Neural progenitor cell (in vitro differentiated cells): ENCODE measurements at regions not wholly inside any gene's neighbourhood (a gene's known extent, or its start where the extent isn't known, plus 50 kb on each side); places are given as distances from the start of the nearest gene placed in this dataset.

ENCODE experiments used
- DNase-seq: peaks from one replicate; pipeline ENCODE4 v3.0.0-alpha.2; 2016; ENCODE audit warnings: low spot score
- H2AFZ ChIP-seq: fragments of 200-600 bp; sonication (generic); replicated peaks from 2 replicates; pipeline ENCODE4 v1.6.1; 2016; ENCODE audit warnings: antibody characterized with exemption
- H3F3A ChIP-seq: fragments of 200-600 bp; sonication (generic); 2 replicates; pipeline ENCODE4 v1.6.1; 2016; ENCODE audit warnings: antibody characterized with exemption, low read depth
- H3K27ac ChIP-seq: fragments of 200-600 bp; sonication (generic); 2 replicates; pipeline ENCODE4 v1.5.1; 2016; ENCODE audit warnings: mild to moderate bottlenecking
- H3K27me3 ChIP-seq: fragments of 200-600 bp; sonication (generic); 2 replicates; pipeline ENCODE4 v1.6.1; 2016; ENCODE audit warnings: mild to moderate bottlenecking, moderate library complexity
- H3K36me3 ChIP-seq: fragments of 200-600 bp; sonication (generic); 2 replicates; pipeline ENCODE4 v1.5.1; 2016
- H3K4me1 ChIP-seq: fragments of 200-600 bp; sonication (generic); 2 replicates; pipeline ENCODE4 v1.6.1; 2016; ENCODE audit warnings: mixed run types
- H3K4me2 ChIP-seq: fragments of 200-600 bp; sonication (generic); 2 replicates; pipeline ENCODE4 v1.6.1; 2016
- H3K4me3 ChIP-seq: fragments of 200-600 bp; sonication (generic); 2 replicates; pipeline ENCODE4 v1.5.1; 2016
- H3K79me2 ChIP-seq: fragments of 200-600 bp; sonication (generic); 2 replicates; pipeline ENCODE4 v1.6.1; 2016; ENCODE audit warnings: low read depth
- H3K9ac ChIP-seq: fragments of 200-600 bp; sonication (generic); 2 replicates; pipeline ENCODE4 v1.6.1; 2016
- H3K9me3 ChIP-seq: fragments of 200-600 bp; sonication (generic); 2 replicates; pipeline ENCODE4 v1.5.1; 2016; ENCODE audit warnings: low read depth
- H4K20me1 ChIP-seq: fragments of 200-600 bp; sonication (generic); 2 replicates; pipeline ENCODE4 v1.6.1; 2016; ENCODE audit warnings: low read depth
- H3K27ac Mint-ChIP-seq: 3 replicates; pipeline ENCODE4 v1.8.0; 2021; ENCODE audit warnings: mixed read lengths
- H3K27me3 Mint-ChIP-seq: 2 replicates; pipeline ENCODE4 v1.8.0; 2022; ENCODE audit warnings: low read depth, mild to moderate bottlenecking, inconsistent platforms, moderate library complexity, mixed read lengths; ENCODE audit not compliant: insufficient read depth
- H3K36me3 Mint-ChIP-seq: 3 replicates; pipeline ENCODE4 v1.8.0; 2021; ENCODE audit warnings: mixed read lengths
- H3K4me1 Mint-ChIP-seq: 3 replicates; pipeline ENCODE4 v1.8.0; 2021; ENCODE audit warnings: mixed read lengths
- H3K4me3 Mint-ChIP-seq: 3 replicates; pipeline ENCODE4 v1.8.0; 2021; ENCODE audit warnings: mild to moderate bottlenecking, moderate library complexity, mixed read lengths
- H3K9me3 Mint-ChIP-seq: 3 replicates; pipeline ENCODE4 v1.8.0; 2020; ENCODE audit warnings: mixed read lengths
- CTCF ChIP-seq: fragments of 200-600 bp; sonication (generic); IDR thresholded peaks from 2 replicates; pipeline ENCODE4 v1.5.1; 2017; ENCODE audit warnings: antibody characterized with exemption, mild to moderate bottlenecking
- EZH2 ChIP-seq: fragments of 200-600 bp; sonication (generic); IDR thresholded peaks from 2 replicates; pipeline ENCODE4 v1.6.1; 2017; ENCODE audit warnings: antibody characterized with exemption, mild to moderate bottlenecking, moderate library complexity
- EZH2phosphoT487 ChIP-seq: fragments of 200-600 bp; sonication (generic); IDR thresholded peaks from 2 replicates; pipeline ENCODE4 v1.6.1; 2017; ENCODE audit warnings: antibody characterized with exemption

- H3K4me1 ChIP-seq = no peaks in the 10 kb centered on the region
- no peaks in the 10 kb centered on the region for H3K36me3 ChIP-seq
- Mint-ChIP-seq H3K27me3 (no peaks in the 10 kb centered on the region), H3K36me3 (no peaks in the 10 kb centered on the region), H3K27ac (no peak overlapping the region), H3K4me1 (peaks cover 3% of the 10 kb centered on the region), H3K4me3 (no peak overlapping the region), H3K9me3 (peaks cover 3% of the 10 kb centered on the region)
- H3K9ac ChIP-seq = no peak overlapping the region
- H3K9me3 ChIP-seq = no peaks in the 10 kb centered on the region
- H2AFZ ChIP-seq = no peak overlapping the region
- no peaks in the 10 kb centered on the region for H3K27me3 ChIP-seq
- H3K4me2 ChIP-seq = no peak overlapping the region
- H3K79me2 ChIP-seq = no peaks in the 10 kb centered on the region
- no peaks in the 10 kb centered on the region for H3F3A ChIP-seq
- DNase-seq = no peak
- H4K20me1 ChIP-seq = no peaks in the 10 kb centered on the region
- TF ChIP-seq EZH2 (no peak), EZH2phosphoT487 (no peak), CTCF (no peak)
- no peak overlapping the region for H3K4me3 ChIP-seq
- no peak overlapping the region for H3K27ac ChIP-seq
These were observed 85.5 kb upstream of the PDE1C start for GRCh38 chr7:32155712-32156111.

DNA sequence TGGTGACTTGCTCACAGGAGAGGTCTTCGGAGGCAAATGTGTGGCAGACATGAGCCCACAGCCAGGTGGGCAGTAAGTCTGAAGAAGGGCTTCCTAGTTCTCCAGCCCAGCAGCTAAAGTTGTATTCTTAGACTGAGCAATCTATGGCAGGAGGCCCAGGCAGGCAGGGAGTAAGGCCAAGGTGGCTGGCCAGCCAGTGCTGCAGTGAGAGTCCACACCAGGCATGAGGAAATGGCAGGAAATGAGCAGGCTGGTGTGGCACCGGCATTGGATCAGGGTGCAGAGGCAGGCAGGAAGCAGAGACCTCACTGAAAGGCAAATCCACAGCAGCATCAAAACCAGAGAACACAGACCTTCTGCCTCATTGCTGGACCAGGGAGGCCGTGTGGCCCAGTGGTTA is 84.6 kb upstream of the PDE1C start:
- Histone ChIP-seq H4K20me1 (no peaks in the 10 kb centered on the region), H3K36me3 (no peaks in the 10 kb centered on the region), H2AFZ (no peak overlapping the region), H3K27ac (no peak overlapping the region), H3K4me1 (no peaks in the 10 kb centered on the region), H3K27me3 (no peaks in the 10 kb centered on the region), H3K9me3 (no peaks in the 10 kb centered on the region), H3K4me3 (no peak overlapping the region), H3K9ac (no peak overlapping the region), H3K4me2 (no peak overlapping the region), H3F3A (no peaks in the 10 kb centered on the region), H3K79me2 (no peaks in the 10 kb centered on the region)
- DNase-seq = no peak
- TF ChIP-seq CTCF (no peak), EZH2 (no peak), EZH2phosphoT487 (no peak)
- Mint-ChIP-seq H3K27ac (no peak overlapping the region), H3K9me3 (peaks cover 3% of the 10 kb centered on the region), H3K4me1 (peaks cover 3% of the 10 kb centered on the region), H3K27me3 (no peaks in the 10 kb centered on the region), H3K4me3 (no peak overlapping the region), H3K36me3 (no peaks in the 10 kb centered on the region)

DNA sequence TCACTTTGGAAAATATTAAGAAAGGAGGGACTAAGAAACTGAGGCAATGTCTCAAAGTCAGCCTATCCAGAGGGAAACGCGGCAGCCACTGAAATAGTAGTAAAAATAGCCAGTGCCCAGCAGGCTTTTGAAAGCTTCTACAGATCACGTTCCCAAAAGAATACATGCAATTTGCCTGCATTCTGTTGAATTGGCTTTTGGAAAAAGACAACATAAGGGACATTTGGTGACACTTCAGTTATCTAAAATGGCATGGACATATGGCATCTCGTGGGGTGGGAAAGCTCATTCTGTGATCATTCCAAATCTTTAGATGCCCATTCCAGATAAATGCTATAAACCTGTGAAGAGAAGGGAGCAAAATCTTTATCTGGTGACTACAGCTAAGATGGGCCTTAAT is 82.8 kb upstream of the PDE1C start:
- no peaks in the 10 kb centered on the region for H3K4me1 ChIP-seq
- H2AFZ ChIP-seq = no peak overlapping the region
- no peaks in the 10 kb centered on the region for H4K20me1 ChIP-seq
- H3K9me3 ChIP-seq = no peaks in the 10 kb centered on the region
- H3K4me1 Mint-ChIP-seq = peaks cover 3% of the 10 kb centered on the region
- no peak overlapping the region for H3K4me3 ChIP-seq
- TF ChIP-seq CTCF = no peak
- no peak for TF ChIP-seq EZH2phosphoT487
- no peak for TF ChIP-seq EZH2
- peaks cover 3% of the 10 kb centered on the region for H3K9me3 Mint-ChIP-seq
- H3K4me3 Mint-ChIP-seq = no peak overlapping the region
- H3K36me3 ChIP-seq = no peaks in the 10 kb centered on the region
- no peak overlapping the region for H3K4me2 ChIP-seq
- H3K27me3 ChIP-seq = no peaks in the 10 kb centered on the region
- H3K79me2 ChIP-seq = no peaks in the 10 kb centered on the region
- H3K9ac ChIP-seq = no peak overlapping the region
- H3K27me3 Mint-ChIP-seq = no peaks in the 10 kb centered on the region
- no peak for DNase-seq
- H3K27ac ChIP-seq = no peak overlapping the region
- H3K27ac Mint-ChIP-seq = no peak overlapping the region
- no peaks in the 10 kb centered on the region for H3F3A ChIP-seq
- no peaks in the 10 kb centered on the region for H3K36me3 Mint-ChIP-seq

GRCh38 chr7:32152576-32152975 is 82.4 kb upstream of the PDE1C start:
- H3K9ac ChIP-seq = no peak overlapping the region
- H3F3A ChIP-seq = no peaks in the 10 kb centered on the region
- peaks cover 3% of the 10 kb centered on the region for H3K4me1 Mint-ChIP-seq
- H4K20me1 ChIP-seq = no peaks in the 10 kb centered on the region
- no peak for DNase-seq
- H3K36me3 ChIP-seq = no peaks in the 10 kb centered on the region
- no peak overlapping the region for H3K27ac Mint-ChIP-seq
- no peak overlapping the region for H3K4me2 ChIP-seq
- H3K79me2 ChIP-seq = no peaks in the 10 kb centered on the region
- no peak overlapping the region for H3K4me3 ChIP-seq
- no peaks in the 10 kb centered on the region for H3K9me3 ChIP-seq
- no peak overlapping the region for H3K4me3 Mint-ChIP-seq
- H3K9me3 Mint-ChIP-seq = peaks cover 3% of the 10 kb centered on the region
- TF ChIP-seq EZH2 (no peak), CTCF (no peak), EZH2phosphoT487 (no peak)
- no peak overlapping the region for H2AFZ ChIP-seq
- H3K27me3 ChIP-seq = no peaks in the 10 kb centered on the region
- no peaks in the 10 kb centered on the region for H3K27me3 Mint-ChIP-seq
- no peaks in the 10 kb centered on the region for H3K36me3 Mint-ChIP-seq
- H3K4me1 ChIP-seq = no peaks in the 10 kb centered on the region
- H3K27ac ChIP-seq = no peak overlapping the region
